Suprapubic skin (tissue), 4 donors: ENCODE measurements at regions not wholly inside any gene's neighbourhood (a gene's known extent, or its start where the extent isn't known, plus 50 kb on each side); places are given as distances from the start of the nearest gene placed in this dataset.

Experiments used
- POLR2A ChIP-seq, 2 donors: fragments of 450-650 bp; IDR thresholded peaks; one replicate each; pipeline ENCODE4 v1.6.1; 2017; ENCODE audit warnings: antibody characterized with exemption in 2 of 2, mild to moderate bottlenecking in 2 of 2, moderate library complexity in 2 of 2
- POLR2AphosphoS5 ChIP-seq, 3 donors: sonication (generic); formaldehyde crosslinking; IDR thresholded peaks; one replicate each; pipeline ENCODE4 v1.6.1; 2017; ENCODE audit warnings: antibody characterized with exemption in 3 of 3
- TF ChIP-seq, protein P1 (sequence below), 2 donors: fragments of 200-600 bp in 1 of 2; fragments of 450-650 bp in 1 of 2; sonication (generic) in 1 of 2; IDR thresholded peaks; one replicate each; pipeline ENCODE4 v1.5.1; 2016 to 2019; ENCODE audit warnings: antibody characterized with exemption in 2 of 2, mild to moderate bottlenecking in 1 of 2, moderate library complexity in 1 of 2

DNA sequence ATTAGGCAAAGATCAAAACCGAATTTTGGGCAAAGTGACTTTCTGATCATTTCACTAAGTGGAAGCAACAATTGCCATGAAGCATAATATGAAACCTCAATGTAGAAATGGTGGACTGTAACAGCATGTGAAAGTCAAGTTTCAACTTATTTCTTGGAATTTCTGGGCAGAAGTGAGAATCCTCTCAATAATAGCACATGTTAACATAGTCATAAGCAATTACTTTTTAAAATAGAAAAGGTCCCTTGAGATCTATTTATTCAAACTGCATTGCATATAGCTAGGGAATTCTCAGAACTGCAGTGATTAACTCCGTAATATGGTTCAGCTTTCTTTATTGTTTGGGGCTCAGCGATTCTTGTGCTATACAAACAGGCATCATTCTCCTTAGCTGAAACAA lies 136.7 kb upstream of the ATP2B1 start:
- TF ChIP-seq, protein P1, sequence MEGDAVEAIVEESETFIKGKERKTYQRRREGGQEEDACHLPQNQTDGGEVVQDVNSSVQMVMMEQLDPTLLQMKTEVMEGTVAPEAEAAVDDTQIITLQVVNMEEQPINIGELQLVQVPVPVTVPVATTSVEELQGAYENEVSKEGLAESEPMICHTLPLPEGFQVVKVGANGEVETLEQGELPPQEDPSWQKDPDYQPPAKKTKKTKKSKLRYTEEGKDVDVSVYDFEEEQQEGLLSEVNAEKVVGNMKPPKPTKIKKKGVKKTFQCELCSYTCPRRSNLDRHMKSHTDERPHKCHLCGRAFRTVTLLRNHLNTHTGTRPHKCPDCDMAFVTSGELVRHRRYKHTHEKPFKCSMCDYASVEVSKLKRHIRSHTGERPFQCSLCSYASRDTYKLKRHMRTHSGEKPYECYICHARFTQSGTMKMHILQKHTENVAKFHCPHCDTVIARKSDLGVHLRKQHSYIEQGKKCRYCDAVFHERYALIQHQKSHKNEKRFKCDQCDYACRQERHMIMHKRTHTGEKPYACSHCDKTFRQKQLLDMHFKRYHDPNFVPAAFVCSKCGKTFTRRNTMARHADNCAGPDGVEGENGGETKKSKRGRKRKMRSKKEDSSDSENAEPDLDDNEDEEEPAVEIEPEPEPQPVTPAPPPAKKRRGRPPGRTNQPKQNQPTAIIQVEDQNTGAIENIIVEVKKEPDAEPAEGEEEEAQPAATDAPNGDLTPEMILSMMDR (IDR thresholded peaks at IDR 0.05), result no peak
- TF ChIP-seq POLR2AphosphoS5 (IDR thresholded peaks at IDR 0.05) (no peak), POLR2A (IDR thresholded peaks at IDR 0.05) (no peak)
